ENCODE measurements at regions not wholly inside any gene's neighbourhood (a gene's known extent, or its start where the extent isn't known, plus 50 kb on each side); places are given as distances from the start of the nearest gene placed in this dataset.

GRCh38 chr16:55929181-55929580 is 54.0 kb upstream of the CES5A start:
- no peaks in the 10 kb centered on the region for H3K36me3 ChIP-seq (ENCODE audit: control insufficient read depth, insufficient read depth, low read length)
- TF ChIP-seq CTCF (IDR thresholded peaks at IDR 0.05; ENCODE audit: insufficient read depth, low read depth, low read length) = no peak
- CTCF ChIA-PET = no interaction called here
- no peak for DNase-seq (ENCODE audit: low read depth)
- no peak overlapping the region for H3K4me3 ChIP-seq (ENCODE audit: low read depth, low read length)
- no peaks in the 10 kb centered on the region for H3K27me3 ChIP-seq (ENCODE audit: control insufficient read depth, insufficient read depth, low read length)
- POLR2A ChIA-PET = no interaction called here

GRCh38 chr16:55925242-55925641 is 50.1 kb upstream of the CES5A start:
- Histone ChIP-seq H3K36me3 (ENCODE audit: control insufficient read depth, insufficient read depth, low read length) (no peaks in the 10 kb centered on the region), H3K4me3 (ENCODE audit: low read depth, low read length) (no peak overlapping the region), H3K27me3 (ENCODE audit: control insufficient read depth, insufficient read depth, low read length) (no peaks in the 10 kb centered on the region)
- TF ChIP-seq CTCF (IDR thresholded peaks at IDR 0.05; ENCODE audit: insufficient read depth, low read depth, low read length) = no peak
- POLR2A ChIA-PET = no interaction called here
- no peak for DNase-seq (ENCODE audit: low read depth)
- CTCF ChIA-PET = no interaction called here

All from BJ (cell line).